NOMO-1 treated with dmso at 0.1 percent for 144 hours (cell line): ENCODE measurements at regions not wholly inside any gene's neighbourhood (a gene's known extent, or its start where the extent isn't known, plus 50 kb on each side); places are given as distances from the start of the nearest gene placed in this dataset.

Experiments
- DNase-seq: peaks from one replicate; lab custom pipeline; 2025; ENCODE audit not compliant: unreplicated experiment; lab: John Stamatoyannopoulos, UW

DNA sequence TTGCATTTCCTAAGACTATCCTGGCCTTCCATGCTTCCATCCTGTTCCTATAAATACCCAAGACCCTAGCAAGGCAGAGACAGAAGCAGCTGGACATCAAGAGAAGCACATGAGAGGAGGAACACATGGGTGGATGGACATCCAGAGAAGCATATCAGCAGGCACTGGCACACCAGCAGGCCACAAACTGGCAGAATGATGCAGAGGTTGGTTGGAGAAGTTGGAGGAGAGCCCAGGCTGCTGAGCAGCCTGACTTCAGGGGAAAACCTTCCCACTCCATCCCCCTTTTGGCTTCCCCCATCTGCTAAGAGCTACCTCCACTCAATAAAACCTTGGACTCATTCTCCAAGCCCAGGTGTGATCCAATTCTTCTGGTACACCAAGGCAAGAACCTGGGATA lies 332.5 kb downstream of the FRK start:
- DNase-seq = no peak

DNA sequence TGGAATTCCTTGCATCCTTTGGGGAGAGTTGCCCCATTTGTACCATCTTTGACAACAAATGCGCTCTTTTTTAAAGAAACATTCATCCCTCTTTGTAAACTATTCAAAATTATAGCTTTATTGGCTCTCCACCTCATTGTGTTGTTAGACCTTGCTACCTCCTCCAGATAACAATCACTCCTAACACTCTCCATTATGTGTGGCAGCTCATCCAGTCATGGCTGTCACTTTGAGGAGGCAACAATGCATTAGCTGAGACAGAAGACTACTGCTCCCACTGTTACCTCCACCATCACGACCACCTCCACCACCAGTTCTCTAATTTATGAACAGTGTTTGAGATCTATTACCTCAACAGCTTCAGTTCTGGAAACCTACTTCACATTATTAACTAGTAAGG lies 339.1 kb downstream of the FRK start:
- DNase-seq = no peak

DNA sequence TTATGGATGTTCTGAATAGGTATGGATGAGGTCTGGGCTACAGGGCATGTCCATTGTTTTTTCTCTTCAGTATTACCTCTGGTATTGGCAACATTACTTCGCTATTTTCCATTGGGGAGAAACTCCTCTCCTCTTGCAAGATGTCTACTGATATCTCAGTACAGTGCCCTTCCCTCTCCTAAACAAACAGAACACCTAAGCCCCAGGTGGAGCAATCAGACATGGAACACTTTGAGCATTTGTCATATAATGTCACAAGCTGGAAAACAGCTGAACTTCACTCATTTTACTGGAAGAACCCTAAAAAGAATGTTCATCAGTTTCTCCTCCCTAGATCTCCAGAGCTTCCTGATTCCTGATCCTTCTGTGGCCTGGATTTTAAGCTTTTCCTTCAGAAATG lies 339.8 kb downstream of the FRK start:
- no peak for DNase-seq

DNA sequence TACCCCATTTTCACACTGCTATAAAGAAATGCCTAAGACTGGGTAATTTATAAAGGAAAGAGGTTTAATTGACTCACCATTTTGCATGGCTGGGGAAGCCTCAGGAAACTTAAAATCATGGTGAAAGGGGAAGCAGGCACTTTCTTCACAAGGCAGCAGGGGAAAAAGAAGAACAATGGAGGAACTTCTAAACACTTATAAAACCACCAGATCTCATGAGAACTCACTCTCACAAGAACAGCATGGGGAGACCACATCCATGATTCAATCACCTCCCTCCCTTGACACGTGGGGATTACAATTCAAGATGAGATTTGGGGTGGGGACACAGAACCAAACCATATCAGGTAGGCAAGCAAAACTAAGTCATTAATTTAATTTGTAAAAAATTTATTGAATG lies 343.2 kb downstream of the FRK start:
- DNase-seq = peak; percentile 8

DNA sequence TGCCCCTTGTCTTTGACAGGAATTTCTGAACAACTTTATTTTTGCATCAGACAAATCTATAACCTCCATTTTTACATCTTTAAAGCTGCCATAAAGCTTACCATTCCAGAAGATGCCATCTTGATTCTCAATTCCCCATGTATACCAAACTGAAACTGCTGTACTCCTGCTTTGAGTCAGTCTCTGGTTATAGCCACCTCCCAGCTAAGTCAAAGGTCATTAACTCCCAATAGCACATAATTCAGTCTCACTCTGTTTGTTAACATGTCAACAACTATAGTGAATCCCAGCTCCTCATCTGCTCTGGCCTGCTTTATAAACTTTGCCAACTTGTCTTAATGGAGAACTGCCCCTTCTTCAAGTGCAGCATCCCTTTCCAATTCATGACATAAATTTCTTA lies 343.6 kb downstream of the FRK start:
- no peak for DNase-seq

DNA sequence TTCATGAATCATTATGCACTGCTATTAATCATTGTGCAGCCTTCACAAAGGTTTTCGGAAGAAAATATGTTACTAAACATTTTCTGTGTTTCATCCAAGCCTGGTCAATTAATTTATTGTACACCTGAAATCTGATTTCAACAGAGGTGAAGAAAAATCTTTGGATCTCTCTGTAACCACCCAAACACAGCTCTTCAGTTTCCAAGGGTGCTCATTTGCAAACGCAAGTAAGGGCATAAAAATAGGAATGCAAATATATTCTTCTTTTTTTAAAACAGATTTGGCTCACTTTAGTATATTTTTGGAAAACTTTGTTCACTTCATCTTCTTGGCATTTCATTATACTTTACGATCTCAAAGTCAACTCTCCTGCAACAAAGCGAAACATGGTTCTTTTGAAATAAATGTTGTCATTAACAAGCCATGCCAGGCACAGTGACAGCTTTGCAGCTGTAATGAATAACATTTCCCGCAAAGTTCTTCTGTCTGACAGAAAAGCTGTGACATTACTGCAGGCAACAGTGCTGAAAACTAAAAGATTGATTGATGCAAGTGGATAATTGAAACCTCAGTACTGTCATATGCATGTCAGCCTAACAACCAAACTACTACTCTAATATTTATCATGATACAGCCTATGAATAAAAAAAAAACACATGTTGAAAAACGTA lies 348.3 kb downstream of the FRK start:
- no peak for DNase-seq

DNA sequence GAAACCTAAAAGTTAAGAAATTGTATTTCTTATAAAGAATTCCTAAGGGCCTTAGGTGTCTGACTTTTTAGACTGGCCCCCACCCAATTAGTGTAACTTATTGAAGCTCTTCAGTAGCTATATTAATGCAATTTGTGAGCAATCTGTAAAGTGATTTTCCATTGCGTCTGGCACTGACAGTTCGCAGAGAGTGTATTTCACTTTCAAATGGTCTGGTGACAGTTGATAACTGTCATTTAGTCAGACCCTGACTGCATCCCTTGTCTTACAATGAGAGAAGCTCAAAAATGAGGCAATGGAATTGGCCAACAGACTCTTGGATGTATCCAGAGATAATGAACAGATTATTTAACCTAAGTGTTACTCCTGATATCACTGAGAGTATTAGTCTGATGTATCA lies 351.8 kb downstream of the FRK start:
- DNase-seq = no peak

DNA sequence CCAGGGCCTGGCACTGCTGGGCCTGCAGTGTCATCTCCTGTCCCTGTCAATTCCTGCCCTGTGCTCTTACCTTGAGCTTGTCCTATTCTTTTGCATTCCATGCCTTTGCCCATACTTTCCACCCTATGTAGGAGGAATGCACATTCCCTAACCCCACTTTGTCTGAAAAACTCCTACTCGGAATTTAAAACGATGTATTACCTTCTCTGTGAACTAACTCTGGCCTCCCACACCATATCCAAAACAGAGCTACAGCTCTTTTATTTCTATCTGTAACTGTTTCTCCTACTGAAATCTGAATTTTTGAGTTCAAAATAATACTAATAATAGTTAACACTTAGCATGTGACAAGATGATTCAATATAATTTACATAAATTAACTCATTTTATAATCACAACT lies 353.7 kb downstream of the FRK start:
- DNase-seq = no peak

DNA sequence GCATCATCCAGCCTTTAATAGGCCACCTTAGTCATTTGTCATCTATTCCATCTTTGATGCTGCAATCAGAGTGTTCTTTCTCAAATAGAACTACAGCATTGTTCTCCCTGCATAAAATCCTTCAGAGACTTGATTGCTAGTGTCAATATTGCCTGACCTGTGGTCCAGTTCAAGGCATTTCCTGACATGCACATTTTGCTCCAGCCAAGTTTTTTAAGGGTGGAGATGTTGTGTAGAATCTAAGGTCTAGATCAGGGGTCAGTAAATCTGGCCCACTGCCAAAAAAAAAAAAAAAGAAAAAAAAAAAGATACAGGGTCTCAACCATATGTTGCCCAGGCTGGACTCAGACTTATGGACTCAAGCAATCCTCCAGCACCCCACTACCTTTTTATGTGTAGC lies 354.4 kb downstream of the FRK start:
- no peak for DNase-seq

DNA sequence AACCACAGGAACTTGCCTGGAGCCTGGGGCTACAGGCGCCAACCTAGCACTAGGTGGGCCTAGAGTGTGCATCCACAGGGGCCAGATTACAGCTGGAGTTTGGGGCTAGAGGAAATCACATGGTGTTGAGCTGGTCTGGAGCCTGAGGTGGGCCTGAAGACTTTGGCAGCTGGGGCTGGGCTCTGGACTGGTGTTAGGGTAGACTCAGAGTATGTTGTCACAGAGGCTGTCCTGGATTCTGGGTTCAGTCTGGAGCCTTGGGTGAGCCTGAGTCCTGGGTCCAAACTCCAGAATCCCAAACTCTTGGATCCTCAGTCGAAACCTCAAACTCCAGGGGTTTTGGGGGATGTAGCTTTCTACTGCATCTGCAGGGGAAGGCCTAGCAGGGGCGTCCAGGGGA lies 356.7 kb downstream of the FRK start:
- DNase-seq = no peak

DNA sequence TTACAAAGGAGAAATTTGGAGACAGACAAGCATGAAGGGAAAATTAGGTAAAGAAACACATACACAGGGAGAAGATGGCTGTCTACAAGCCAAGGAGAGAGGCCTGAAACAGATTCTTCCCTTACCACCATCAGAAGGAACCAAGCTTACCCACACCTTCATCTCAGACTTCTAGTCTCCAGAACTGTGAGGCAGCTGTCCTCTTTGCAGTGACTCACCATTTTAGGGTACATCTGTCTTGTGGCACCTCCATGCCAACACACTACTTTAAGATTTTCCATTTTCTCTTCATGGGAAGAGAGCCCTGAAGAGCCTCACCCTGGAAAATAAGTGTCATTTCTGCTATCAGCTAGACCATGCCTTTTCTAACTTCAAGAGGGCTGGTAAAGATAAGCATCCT lies 369.3 kb downstream of the FRK start:
- DNase-seq = no peak

DNA sequence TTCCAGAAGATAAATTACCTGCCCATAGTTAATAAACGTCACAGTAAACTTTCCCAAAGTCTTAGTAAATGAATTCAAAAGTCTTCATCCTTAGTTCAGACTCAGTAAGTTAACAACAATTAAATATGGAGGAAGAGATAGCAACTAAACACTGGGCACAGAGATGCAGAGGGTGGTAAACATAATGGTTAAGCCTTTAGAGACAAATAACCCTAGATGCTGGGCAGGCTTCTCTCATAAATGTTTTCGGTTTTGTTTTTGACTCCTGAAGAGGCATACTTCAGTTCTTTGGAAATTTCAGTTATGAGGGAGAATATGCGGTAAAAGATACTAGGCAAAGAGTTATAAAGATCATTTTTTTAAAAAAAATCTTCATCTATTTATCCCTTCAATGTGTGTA lies 369.8 kb downstream of the FRK start:
- DNase-seq = no peak

DNA sequence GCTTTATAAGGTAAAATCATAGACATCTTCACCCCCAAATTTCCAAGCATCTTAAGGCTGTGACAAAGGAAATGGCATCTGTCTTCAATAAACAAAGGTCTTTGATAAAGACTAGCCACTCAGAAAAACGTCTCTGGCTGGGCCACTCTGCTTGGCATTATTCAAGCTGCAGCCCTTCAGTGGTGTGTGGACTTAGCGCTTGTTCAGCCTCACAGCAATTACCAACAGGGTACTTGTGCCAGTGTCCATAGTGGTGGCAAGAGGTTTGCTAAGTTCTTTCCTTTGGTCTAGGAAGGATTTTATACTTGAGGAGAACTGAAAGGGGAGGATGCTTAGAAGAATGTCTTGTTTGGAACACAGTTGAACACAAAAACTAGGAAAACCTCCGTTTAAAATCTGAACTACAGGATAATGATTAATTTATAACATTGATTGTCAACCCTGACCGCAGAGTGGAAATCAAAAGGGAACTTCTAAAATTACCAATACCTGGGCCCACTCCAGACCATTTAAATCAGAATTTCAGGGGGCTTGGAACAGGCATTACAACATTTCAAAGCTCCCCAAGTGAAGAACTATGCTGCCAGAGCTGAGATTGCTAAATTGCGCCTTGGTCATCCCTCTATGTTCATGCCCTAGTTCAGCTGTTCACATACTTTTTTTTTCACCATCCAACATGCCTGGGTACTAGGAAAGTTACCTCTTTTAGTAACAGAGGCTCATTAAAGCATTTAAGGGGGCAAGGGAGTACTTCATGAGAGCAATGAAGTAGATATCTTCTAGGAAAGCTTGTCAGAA lies 378.5 kb downstream of the FRK start:
- no peak for DNase-seq

DNA sequence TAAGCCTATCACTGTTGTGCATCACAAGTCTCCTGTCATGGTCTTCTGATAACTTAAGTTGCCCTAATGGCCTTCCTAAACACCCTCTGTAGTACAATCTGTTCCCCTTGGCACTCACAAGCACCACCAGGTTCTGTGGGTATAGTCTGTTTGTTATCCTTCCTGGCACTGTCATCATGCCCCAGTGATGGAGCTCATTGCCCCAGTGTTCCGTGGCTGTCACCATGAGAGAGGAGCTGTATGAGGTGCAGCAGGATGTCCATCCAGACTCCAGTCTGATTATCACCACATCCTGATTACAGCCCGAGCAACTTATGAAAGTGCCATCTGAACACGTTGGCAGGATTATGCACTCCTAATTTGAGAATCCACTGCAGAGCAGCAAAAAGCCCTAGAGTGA lies 380.1 kb downstream of the FRK start:
- DNase-seq = no peak

DNA sequence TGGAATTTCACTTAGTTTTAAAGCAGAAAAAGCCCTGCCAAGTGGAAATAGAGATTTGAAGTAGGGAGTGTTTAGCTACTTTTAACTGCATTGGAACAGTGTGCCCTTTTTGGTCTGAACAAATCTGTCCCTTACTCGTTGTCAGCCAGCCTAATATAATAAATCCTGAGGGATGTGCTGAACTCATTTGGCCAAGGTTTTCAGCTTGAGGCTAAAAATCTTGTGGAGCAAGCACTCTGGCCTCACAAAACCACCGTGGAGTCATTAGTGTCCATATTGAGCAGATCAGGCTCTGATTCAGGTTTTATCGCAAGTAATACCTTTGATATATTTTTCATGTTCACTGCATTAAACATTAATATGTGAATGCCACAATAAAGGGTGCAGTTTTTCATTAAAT lies 383.5 kb downstream of the FRK start:
- no peak for DNase-seq

DNA sequence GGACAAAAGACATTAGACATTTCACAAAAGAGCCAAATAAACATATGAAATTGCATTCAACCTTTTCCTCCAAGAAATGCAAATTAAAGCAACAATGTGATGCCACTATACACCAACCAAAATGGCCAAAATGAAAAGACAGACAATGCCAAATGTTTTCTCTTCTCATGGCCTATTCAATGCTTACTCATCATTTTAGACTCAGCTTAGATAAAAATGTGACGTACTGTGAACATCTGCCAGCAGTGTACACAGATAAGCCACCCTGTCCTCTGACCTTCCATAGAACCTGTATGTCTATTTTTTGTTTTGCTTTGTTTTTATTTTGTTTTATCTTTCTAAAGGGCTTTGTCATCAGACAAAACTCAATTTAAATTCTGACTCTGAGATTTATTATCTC lies 385.2 kb downstream of the FRK start:
- DNase-seq = no peak

DNA sequence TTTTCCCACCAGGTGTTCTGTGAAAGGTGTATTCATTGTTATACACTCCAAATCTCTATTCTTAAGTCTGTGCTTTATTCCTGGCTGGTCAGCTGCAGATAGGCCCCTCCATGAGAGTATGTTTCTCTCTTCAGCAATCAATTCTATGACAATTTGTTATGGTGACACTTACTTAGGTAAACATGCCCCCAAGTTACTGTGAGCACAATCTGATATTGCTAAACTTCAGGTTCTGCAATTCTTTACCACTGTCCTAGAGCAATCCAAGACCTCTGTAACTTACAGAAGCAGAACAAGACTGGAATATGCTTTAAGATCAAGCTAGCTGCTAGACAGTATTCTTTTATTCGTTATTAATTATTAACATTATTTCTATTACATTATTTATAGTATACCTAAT lies 391.9 kb downstream of the FRK start:
- DNase-seq = no peak

DNA sequence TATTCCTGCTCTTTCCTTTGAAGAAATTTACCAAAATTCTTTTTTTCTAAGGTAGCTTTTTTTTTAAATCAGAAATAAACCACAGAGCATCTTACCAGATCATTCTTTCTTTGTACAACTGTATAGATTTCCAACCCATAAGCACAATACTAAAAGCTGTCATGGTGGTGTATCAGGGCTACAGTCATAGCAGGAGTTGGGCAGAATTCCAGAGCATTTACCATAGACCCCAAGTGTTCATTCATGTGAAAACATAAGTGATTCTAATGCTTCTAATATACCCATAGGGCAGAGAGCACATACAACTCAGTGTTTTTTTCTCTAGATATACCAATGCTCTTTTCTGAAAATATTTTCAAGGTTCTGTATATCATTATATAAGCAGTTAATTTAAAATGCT lies 392.5 kb downstream of the FRK start:
- DNase-seq = no peak

DNA sequence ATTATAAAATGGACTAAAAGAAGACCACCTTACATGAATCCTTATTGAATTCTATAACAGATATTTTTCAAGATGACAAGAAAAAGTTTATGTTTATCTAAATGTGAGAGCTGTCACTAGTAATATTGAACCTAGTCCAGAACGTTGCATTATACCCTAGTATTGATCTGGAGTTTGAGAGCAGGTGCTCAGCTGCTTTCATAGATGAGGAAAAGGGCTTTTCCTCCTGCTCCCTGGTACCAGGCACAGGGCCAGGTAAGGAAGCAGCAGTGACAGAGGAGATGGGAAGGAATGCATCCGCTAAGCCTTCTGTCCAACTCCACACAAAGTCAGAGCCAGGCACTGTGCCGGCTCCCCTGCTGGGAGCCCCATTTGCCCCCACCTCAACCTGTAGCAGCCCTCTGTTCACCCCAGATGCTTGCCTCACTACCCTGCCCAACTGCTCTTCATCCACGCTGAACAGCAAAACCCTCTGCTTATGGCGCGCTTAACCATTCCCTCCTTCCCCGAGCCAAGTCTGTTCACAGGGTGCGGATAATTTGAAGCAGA lies 393.1 kb downstream of the FRK start:
- no peak for DNase-seq

DNA sequence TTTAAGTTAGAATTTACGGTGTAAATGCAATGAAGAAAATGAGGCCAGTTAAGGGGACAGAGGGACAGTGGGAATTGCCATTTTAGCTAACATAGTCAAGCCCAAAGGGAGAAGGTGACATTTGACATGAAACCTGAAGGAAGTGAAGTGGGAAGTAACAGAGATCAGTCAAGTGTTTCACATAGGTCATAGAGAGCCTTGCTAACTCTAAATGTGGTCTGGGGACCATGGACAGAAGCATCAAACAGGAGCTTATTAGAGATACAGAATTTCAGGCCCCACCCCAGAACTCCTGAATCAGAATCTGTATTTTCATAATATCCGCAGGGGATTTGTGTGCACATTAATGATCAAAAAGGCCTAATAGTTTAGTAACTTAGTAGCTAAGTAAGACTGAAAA lies 393.7 kb downstream of the FRK start:
- no peak for DNase-seq

DNA sequence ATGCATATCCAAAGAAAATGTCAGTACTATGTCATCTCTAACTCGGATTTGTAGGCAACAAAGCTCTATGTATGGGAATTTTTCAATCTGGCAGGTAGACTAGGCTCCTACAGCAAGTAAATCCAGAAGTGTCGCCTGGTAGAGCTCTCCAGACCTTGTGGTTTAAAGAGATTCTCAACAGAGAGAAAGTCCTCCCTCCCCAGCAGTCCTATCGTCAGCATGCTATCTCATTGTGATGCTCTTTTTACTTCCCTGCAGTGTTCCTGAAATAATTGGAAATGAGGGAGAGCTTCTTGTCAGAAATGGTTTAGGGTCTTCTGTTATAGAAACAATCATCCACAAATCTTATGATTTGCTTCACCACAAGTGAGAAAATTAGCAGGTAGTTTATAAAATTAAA lies 395.4 kb downstream of the FRK start:
- DNase-seq = no peak

DNA sequence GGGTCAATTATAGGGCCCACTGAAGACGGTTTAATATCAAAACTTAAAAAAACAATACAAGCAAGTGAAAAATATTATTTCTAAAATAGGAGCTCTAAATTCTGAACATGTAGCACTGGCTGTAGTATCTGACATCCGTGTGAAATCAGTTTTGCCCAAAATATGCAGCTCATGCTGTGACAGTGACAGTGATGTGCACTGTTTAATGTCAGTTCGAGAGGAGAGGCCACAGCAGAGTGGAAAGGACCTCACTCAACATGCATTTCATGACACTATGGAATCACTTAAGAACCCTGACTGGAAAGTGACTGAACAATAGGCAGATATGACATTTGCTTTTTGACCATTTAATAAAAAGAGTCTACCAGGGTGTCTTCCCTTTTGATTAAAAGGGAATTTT lies 397.0 kb downstream of the FRK start:
- DNase-seq = no peak

DNA sequence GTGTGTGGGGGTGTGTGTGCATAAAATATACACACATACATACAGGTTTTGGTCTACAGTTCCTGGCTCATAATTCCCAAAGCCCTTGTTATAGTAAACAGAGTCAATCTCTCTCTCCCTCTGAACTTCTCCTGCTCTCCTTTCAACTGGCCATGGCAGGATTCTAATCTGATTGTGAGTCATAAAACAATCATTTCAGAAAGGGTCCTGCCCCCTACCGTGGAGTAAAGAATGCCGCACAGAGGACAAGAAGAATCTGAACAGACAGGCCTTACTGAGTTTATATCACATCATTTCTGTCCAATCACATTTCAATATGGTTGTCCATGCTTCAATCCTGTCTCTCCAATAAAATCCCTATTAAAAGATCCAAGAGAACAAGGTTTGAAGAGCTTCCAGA lies 416.9 kb downstream of the FRK start:
- no peak for DNase-seq
